ENCODE measurements at regions not wholly inside any gene's neighbourhood (a gene's known extent, or its start where the extent isn't known, plus 50 kb on each side); places are given as distances from the start of the nearest gene placed in this dataset.

DNA sequence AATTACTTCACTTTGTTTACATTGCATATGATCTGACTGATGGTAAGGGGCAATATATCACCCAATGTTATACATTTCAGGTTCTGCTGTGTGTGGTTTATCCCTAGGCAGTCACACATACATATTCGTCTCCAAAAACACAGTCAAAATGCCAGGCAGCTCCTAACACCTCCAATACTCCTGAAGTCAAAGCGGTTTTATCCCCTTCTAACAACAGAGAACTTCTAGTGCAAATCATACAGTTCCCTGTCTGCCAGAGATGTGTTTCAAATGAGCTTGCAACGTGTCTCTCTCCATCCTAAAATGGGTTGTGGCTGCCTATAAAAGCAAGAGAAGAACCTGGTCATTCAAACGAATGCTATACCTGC, 328.9 kb downstream of the ELAVL2 start:
- Histone ChIP-seq H3K4me3 (no peak overlapping the region), H3K27ac (no peak overlapping the region)
- no peak for DNase-seq (ENCODE audit: low spot score)
- TF ChIP-seq, protein P1, sequence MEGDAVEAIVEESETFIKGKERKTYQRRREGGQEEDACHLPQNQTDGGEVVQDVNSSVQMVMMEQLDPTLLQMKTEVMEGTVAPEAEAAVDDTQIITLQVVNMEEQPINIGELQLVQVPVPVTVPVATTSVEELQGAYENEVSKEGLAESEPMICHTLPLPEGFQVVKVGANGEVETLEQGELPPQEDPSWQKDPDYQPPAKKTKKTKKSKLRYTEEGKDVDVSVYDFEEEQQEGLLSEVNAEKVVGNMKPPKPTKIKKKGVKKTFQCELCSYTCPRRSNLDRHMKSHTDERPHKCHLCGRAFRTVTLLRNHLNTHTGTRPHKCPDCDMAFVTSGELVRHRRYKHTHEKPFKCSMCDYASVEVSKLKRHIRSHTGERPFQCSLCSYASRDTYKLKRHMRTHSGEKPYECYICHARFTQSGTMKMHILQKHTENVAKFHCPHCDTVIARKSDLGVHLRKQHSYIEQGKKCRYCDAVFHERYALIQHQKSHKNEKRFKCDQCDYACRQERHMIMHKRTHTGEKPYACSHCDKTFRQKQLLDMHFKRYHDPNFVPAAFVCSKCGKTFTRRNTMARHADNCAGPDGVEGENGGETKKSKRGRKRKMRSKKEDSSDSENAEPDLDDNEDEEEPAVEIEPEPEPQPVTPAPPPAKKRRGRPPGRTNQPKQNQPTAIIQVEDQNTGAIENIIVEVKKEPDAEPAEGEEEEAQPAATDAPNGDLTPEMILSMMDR (IDR thresholded peaks at IDR 0.05), result no peak

DNA sequence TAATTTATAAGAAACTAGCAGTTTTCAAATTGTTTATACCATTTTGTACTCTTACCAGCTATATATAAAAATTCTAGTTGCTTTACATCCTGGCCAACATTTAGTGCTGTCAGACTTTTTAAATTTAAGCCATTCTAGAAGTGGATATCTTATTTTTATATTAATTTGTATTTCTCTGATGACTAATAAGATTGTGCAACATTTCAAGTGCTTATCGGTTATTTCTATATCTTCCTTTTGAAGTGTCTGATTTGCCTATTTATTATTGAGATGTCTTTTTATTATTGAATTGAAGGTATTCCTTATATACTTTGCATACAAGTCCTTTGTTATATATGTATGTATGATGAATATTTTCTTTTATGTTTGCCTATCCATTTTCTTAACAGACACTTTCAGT, 324.0 kb downstream of the ELAVL2 start:
- H3K4me3 ChIP-seq, result no peak overlapping the region
- no peak for DNase-seq (ENCODE audit: low spot score)
- H3K27ac ChIP-seq, result no peak overlapping the region
- TF ChIP-seq, protein P1 (IDR thresholded peaks at IDR 0.05), result no peak

DNA sequence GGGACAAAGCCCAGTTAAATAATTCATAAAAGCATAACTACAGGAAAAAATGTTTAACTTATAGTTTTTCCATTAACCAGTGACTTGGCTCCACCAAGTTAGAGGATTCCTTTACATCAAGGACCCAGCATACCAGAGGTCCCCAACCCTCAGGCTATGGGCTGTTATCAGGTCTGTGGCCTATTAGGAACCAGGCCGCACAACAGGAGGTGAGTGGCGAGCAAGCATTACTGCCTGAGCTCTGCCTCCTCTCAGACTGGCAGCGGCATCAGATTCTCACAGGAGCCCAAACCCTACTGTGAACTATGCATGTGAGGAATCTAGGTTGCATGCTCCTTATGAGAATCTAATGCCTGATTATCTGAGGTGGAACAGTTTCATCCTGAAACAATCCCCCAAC, 303.1 kb downstream of the ELAVL2 start:
- TF ChIP-seq, protein P1 (IDR thresholded peaks at IDR 0.05), result no peak
- H3K27ac ChIP-seq, result no peak overlapping the region
- H3K4me3 ChIP-seq, result no peak overlapping the region
- DNase-seq (ENCODE audit: low spot score), result no peak

DNA sequence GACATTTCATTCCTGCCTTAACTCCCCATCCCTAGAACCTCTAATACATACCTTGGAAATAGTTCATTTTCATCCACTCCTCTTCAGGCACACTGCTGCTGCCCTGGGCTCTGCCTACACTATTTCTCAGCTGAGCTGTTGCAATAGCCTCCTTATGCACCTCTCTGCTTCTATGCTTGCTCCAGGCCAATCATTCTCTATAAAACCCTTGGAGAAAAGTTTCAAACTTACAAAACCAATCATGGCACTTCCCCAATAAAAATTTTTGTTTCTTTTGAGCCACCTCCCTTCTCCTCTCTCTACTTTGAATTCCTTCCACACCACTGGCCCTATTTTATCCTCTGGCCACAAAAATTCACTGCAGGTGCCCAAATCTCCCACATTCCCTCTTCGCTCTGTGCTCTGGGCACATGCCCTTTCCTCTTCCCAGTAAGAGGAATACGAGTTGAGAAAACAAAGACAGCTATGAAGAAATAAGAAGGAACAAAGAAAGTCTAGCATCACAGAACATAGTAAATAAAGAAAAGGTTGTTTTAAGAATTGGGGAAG, 301.4 kb downstream of the ELAVL2 start:
- TF ChIP-seq, protein P1 (IDR thresholded peaks at IDR 0.05), result no peak
- no peak for DNase-seq (ENCODE audit: low spot score)
- H3K27ac ChIP-seq, result no peak overlapping the region
- no peak overlapping the region for H3K4me3 ChIP-seq

DNA sequence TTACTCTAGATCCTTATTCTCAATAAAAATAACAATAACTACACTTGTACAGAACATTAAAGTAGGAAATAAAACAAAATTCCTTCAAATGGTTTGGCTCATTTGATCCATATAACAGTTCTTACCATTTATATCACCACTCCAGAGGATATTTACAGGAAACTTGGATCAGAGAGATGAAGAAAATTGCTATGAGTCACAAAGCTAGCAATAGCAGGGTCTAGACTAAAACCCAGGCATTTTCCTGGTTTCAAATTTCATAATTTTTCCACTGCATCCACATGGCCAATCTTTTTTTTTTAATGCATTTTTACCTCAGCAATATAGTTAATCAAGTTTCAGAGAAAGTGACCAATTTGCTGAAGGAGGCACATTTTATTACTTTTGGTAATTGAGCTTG, 299.2 kb downstream of the ELAVL2 start:
- H3K4me3 ChIP-seq, result no peak overlapping the region
- no peak overlapping the region for H3K27ac ChIP-seq
- DNase-seq (ENCODE audit: low spot score), result no peak
- TF ChIP-seq, protein P1 (IDR thresholded peaks at IDR 0.05), result no peak

DNA sequence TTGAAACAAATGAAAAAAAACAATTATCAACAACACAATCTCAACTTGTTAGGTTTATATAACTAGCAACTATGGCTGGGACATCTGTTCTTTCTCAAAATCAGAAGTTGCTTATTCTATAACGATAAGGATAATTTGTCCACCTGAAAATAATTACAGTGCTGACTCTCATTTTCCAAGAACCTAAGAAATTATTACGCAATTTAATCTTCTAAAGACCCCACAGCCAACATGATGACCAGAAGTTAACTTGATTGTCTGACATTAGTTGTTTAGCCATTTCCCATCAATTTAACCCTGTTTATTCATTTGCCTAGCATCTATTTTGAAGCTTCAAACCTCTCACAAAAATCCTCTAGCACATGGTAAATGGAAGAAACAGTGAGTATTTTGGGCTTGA, 293.8 kb downstream of the ELAVL2 start:
- Histone ChIP-seq H3K27ac (no peak overlapping the region), H3K4me3 (no peak overlapping the region)
- TF ChIP-seq, protein P1 (IDR thresholded peaks at IDR 0.05), result no peak
- DNase-seq (ENCODE audit: low spot score), result no peak

DNA sequence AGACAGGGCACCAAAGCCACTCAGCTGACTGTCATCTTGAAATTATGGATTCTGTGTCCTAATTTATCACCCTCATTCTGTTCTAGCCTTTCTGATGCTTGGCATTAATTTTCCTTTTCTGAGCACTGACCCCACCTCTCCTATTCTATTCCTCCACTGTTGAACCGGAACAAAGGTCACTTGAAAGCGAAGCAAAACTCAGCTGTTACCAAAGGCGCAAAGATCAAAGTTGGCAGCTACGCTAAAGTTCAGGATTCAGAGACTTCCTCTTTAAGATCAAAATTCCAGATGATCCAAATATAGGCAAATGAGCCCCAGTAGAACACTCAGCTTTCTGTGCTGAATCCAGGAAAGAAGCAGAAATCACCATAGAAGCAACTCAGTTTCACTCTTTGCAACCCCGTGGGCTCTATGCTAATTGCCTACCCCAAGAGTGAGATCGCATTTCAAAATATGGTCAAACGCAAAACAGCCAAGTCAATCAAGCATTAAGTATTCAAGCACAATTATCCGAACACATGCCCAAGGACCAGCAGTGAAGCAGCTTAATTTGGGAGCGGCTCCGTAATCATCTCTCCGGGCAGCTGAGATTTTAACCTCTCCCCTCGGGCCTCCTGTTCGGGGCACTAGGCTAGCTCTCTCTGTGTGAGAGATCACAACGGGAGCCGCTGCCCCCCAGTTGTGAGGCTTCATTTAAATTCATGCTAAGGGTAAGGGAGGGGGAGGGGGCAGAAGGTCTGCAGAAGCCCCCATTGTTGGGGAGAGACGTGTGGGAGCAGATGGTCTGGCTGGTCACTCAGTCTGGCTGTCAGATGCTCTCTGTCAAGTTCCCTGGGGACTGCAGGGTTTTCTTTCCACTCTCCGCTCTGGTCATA, 288.6 kb downstream of the ELAVL2 start:
- Histone ChIP-seq H3K27ac (no peak overlapping the region), H3K4me3 (peak overlapping the region; percentile 62)
- TF ChIP-seq, protein P1 (IDR thresholded peaks at IDR 0.05), result no peak
- no peak for DNase-seq (ENCODE audit: low spot score)
